Ishikawa (cell line): ENCODE measurements at regions not wholly inside any gene's neighbourhood (a gene's known extent, or its start where the extent isn't known, plus 50 kb on each side); places are given as distances from the start of the nearest gene placed in this dataset.

ENCODE experiments used
- CREB1 ChIP-seq: IDR thresholded peaks from 2 replicates; pipeline ENCODE4 v1.6.1; 2012; ENCODE audit warnings: low read depth
- EGR1 ChIP-seq: IDR thresholded peaks from 2 replicates; pipeline ENCODE4 v1.6.1; 2012
- EP300 ChIP-seq: IDR thresholded peaks from 2 replicates; pipeline ENCODE4 v1.6.1; 2012; ENCODE audit warnings: borderline replicate concordance
- NFIC ChIP-seq: IDR thresholded peaks from 2 replicates; pipeline ENCODE4 v1.6.1; 2012
- TF ChIP-seq, protein P1 (sequence below): IDR thresholded peaks from 2 replicates; pipeline ENCODE4 v1.6.1; 2012

DNA sequence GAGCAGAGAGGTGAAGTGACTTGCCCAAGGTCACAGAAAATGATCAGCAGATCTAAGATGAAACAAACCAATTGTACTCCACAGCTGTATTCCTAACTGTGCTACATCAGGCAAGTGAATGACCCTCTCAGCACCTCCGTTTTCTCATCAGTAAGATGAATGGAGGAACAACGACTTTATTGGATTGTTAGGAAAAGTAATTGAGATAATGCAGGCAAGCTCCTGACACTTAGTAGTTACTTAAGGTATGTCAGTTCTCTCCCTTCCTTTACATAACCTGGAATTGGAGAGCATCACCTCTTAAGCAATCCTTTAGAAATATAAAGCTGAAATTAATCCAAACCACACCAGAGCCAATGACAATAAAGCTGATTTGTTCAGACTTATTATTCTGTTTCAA is 451.2 kb upstream of the CD180 start:
- TF ChIP-seq EGR1: no peak
- TF ChIP-seq, protein P1, sequence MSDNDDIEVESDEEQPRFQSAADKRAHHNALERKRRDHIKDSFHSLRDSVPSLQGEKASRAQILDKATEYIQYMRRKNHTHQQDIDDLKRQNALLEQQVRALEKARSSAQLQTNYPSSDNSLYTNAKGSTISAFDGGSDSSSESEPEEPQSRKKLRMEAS: no peak
- TF ChIP-seq NFIC: no peak
- no peak for TF ChIP-seq CREB1
- TF ChIP-seq EP300: no peak
